Hepatocyte (in vitro differentiated cells): ENCODE measurements at regions not wholly inside any gene's neighbourhood (a gene's known extent, or its start where the extent isn't known, plus 50 kb on each side); places are given as distances from the start of the nearest gene placed in this dataset.

Source experiments
- EZH2 ChIP-seq: fragments of 200-600 bp; sonication (generic); IDR thresholded peaks from 2 replicates; pipeline ENCODE4 v1.6.1; 2016; ENCODE audit warnings: antibody characterized with exemption, mild to moderate bottlenecking, borderline replicate concordance
- TF ChIP-seq, protein P1 (sequence below): fragments of 200-600 bp; sonication (generic); IDR thresholded peaks from 2 replicates; pipeline ENCODE4 v1.5.1; 2016; ENCODE audit warnings: antibody characterized with exemption, mild to moderate bottlenecking; ENCODE audit not compliant: poor library complexity

DNA sequence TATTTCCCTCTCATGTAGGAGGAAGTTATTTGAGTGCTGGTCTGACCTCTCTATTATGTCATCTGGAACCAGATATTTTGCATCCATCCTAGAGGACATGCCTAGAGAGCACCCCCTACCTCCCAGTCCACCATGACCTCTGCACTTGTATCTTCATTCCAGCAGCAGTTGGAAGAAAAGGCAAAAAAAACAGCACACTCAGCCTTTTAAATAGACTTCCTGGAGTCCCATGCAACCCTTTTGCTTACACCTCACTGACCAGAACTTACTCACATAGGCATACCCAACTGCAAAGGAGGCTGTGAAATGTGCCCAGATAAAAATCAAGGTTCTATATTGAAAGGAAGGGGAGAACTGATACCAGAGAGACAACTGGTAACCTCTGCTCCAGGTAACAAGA is 92.3 kb upstream of the FHIT start:
- TF ChIP-seq, protein P1, sequence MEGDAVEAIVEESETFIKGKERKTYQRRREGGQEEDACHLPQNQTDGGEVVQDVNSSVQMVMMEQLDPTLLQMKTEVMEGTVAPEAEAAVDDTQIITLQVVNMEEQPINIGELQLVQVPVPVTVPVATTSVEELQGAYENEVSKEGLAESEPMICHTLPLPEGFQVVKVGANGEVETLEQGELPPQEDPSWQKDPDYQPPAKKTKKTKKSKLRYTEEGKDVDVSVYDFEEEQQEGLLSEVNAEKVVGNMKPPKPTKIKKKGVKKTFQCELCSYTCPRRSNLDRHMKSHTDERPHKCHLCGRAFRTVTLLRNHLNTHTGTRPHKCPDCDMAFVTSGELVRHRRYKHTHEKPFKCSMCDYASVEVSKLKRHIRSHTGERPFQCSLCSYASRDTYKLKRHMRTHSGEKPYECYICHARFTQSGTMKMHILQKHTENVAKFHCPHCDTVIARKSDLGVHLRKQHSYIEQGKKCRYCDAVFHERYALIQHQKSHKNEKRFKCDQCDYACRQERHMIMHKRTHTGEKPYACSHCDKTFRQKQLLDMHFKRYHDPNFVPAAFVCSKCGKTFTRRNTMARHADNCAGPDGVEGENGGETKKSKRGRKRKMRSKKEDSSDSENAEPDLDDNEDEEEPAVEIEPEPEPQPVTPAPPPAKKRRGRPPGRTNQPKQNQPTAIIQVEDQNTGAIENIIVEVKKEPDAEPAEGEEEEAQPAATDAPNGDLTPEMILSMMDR, result no peak
- no peak for TF ChIP-seq EZH2
